CD4-positive, alpha-beta T cell (primary cell): ENCODE measurements at regions not wholly inside any gene's neighbourhood (a gene's known extent, or its start where the extent isn't known, plus 50 kb on each side); places are given as distances from the start of the nearest gene placed in this dataset.

Source experiments
- ATAC-seq: fragments of 200-7000 bp; cut with Tn5 transposase; one replicate; pipeline ENCODE4 v1.10.0; 2022; ENCODE audit warnings: mild to moderate bottlenecking; ENCODE audit not compliant: poor library complexity
- CTCF ChIA-PET: fragments of 350-600 bp; sonication (Branson Sonifier 250); formaldehyde crosslinking; loops from one replicate; lab custom pipeline; 2021; ENCODE audit warnings: antibody characterized with exemption, inconsistent platforms; lab: Charles Lee
- POLR2A ChIA-PET: fragments of 350-600 bp; sonication (Branson Sonifier 250); formaldehyde crosslinking; loops from one replicate; lab custom pipeline; 2021; ENCODE audit warnings: antibody characterized with exemption, inconsistent platforms; lab: Charles Lee
- DNase-seq, 14 experiments: peaks; one replicate each; pipeline ENCODE4 v3.0.0-alpha.2; 2013 to 2020; ENCODE audit warnings: mixed read lengths in 2 of 14
- H3K27ac ChIP-seq, 2 donors: one replicate each; pipeline versions ENCODE4 v1.5.1 to v1.7.0; 2013; ENCODE audit warnings: low read length in 2 of 2, low read depth in 1 of 2, mild to moderate bottlenecking in 1 of 2
- H3K27me3 ChIP-seq, 2 experiments: 1 replicate in 1 of 2; 2 replicates in 1 of 2; pipeline versions ENCODE4 v1.6.1 to v1.7.0; 2013; ENCODE audit warnings: low read length in 2 of 2, control low read depth in 1 of 2, mild to moderate bottlenecking in 1 of 2, moderate library complexity in 1 of 2; ENCODE audit not compliant: insufficient read depth in 2 of 2, control insufficient read depth in 1 of 2
- H3K36me3 ChIP-seq: one replicate; pipeline ENCODE4 v1.6.1; 2013; ENCODE audit warnings: low read length, control low read depth; ENCODE audit not compliant: insufficient read depth
- H3K4me1 ChIP-seq: one replicate; pipeline ENCODE4 v1.6.1; 2013; ENCODE audit warnings: low read length, control low read depth; ENCODE audit not compliant: insufficient read depth
- H3K4me3 ChIP-seq: one replicate; pipeline ENCODE4 v1.5.1; 2013; ENCODE audit warnings: mild to moderate bottlenecking, low read length, moderate library complexity
- H3K9me3 ChIP-seq, 2 experiments: 1 replicate in 1 of 2; 2 replicates in 1 of 2; pipeline versions ENCODE4 v1.6.1 to v1.7.0; 2013; ENCODE audit warnings: low read length in 2 of 2, mild to moderate bottlenecking in 2 of 2, control low read depth in 1 of 2, moderate library complexity in 1 of 2; ENCODE audit not compliant: control insufficient read depth in 1 of 2, insufficient read depth in 1 of 2
- H3K27ac Mint-ChIP-seq: one replicate; pipeline ENCODE4 v1.8.0; 2020; ENCODE audit warnings: mixed read lengths
- H3K27me3 Mint-ChIP-seq: one replicate; pipeline ENCODE4 v1.8.0; 2021; ENCODE audit warnings: mixed read lengths
- H3K36me3 Mint-ChIP-seq: one replicate; pipeline ENCODE4 v1.8.0; 2021; ENCODE audit warnings: low read depth, mixed read lengths
- H3K4me1 Mint-ChIP-seq: one replicate; pipeline ENCODE4 v1.8.0; 2021; ENCODE audit warnings: low read depth, mixed read lengths
- H3K4me3 Mint-ChIP-seq: one replicate; pipeline ENCODE4 v1.8.0; 2020; ENCODE audit warnings: mild to moderate bottlenecking, mixed read lengths
- H3K9me3 Mint-ChIP-seq: one replicate; pipeline ENCODE4 v1.8.0; 2020; ENCODE audit warnings: mixed read lengths
- CTCF ChIP-seq: fragments of 200-600 bp; IDR thresholded peaks from one replicate; pipeline ENCODE4 v1.8.0; 2022; ENCODE audit warnings: antibody characterized with exemption, mild to moderate bottlenecking
- intact Hi-C, 2 experiments: fragments of 100-400 bp; cut with DNase I in 1 of 2; cut with micrococcal nuclease in 1 of 2; formaldehyde crosslinking; loops; one replicate each; pipeline versions ENCODE4 v1.15.1 to v1.9.0; 2023 to 2025; cut with DNase I, micrococcal nuclease

GRCh38 chr4:60450054-60450453 lies 750.1 kb upstream of the ADGRL3 start:
- Mint-ChIP-seq H3K27ac (no peak overlapping the region), H3K36me3 (no peaks in the 10 kb centered on the region), H3K4me1 (no peaks in the 10 kb centered on the region), H3K4me3 (no peak overlapping the region), H3K9me3 (peaks cover 7% of the 10 kb centered on the region), H3K27me3 (no peaks in the 10 kb centered on the region)
- TF ChIP-seq CTCF = no peak
- Histone ChIP-seq H3K4me1 (no peaks in the 10 kb centered on the region), H3K27ac (no peak overlapping the region), H3K4me3 (no peak overlapping the region), H3K36me3 (no peaks in the 10 kb centered on the region), H3K9me3 (peaks cover 5% of the 10 kb centered on the region in 2 experiments), H3K27me3 (no peaks in the 10 kb centered on the region)
- ATAC-seq (no peak), DNase-seq (no peak)
- intact Hi-C loops = no loop called here
- ChIA-PET CTCF (no interaction called here), POLR2A (no interaction called here)

DNA sequence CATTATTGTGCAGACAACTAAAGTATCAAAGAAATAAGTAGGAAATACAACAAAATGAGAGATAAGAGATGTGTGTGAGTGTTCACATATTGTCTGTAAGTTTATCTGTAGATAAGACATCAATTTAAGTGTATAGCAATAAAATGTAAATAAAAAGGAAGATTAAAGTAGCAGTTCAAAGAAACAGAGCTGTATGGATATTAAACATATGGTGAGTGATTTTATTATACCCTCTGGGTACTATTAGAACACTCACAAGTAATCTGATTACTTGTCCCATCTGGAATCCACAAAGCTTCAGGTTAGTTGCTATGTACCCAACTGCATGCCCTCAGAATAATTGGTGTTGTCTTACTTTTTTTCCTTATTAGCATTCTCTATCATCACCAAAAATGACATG lies 747.9 kb upstream of the ADGRL3 start:
- Mint-ChIP-seq H3K4me1 (no peaks in the 10 kb centered on the region), H3K27me3 (no peaks in the 10 kb centered on the region), H3K36me3 (no peaks in the 10 kb centered on the region), H3K27ac (no peak overlapping the region), H3K9me3 (peaks cover 5% of the 10 kb centered on the region), H3K4me3 (no peak overlapping the region)
- H3K4me1 ChIP-seq = no peaks in the 10 kb centered on the region
- ChIA-PET CTCF (no interaction called here), POLR2A (no interaction called here)
- H3K36me3 ChIP-seq = no peaks in the 10 kb centered on the region
- no peaks in the 10 kb centered on the region for H3K27me3 ChIP-seq
- no peak for DNase-seq
- H3K4me3 ChIP-seq = no peak overlapping the region
- no peak for ATAC-seq
- intact Hi-C loops = no loop called here
- TF ChIP-seq CTCF = no peak
- peaks cover 5% of the 10 kb centered on the region in 2 experiments for H3K9me3 ChIP-seq
- no peak overlapping the region for H3K27ac ChIP-seq

DNA sequence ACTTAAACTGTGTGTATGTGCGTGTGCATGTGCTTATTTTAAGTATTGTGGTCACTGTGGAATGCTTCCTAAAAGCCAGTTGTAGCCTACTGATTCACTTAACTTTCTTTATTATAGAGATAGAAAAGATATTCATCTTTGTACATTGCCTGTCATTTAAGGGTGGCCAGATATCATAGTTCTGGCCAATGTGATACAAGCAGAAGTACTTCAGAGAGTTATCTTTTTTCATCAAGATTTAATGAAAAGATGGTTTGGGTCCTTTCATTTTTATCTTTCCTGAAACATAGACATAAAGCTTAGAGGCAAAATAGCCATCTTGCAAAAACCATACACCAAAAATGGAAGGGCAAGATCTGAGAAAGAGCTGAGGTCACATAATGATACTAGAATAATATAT lies 744.7 kb upstream of the ADGRL3 start:
- no peak overlapping the region for H3K4me3 Mint-ChIP-seq
- ChIA-PET POLR2A (no interaction called here), CTCF (no interaction called here)
- no peak overlapping the region for H3K27ac Mint-ChIP-seq
- H3K4me1 ChIP-seq = no peaks in the 10 kb centered on the region
- no peak for DNase-seq
- no peaks in the 10 kb centered on the region for H3K36me3 Mint-ChIP-seq
- no peak for ATAC-seq
- H3K27me3 ChIP-seq = no peaks in the 10 kb centered on the region
- intact Hi-C loops = no loop called here
- H3K27ac ChIP-seq = no peak overlapping the region
- TF ChIP-seq CTCF = no peak
- H3K4me3 ChIP-seq = no peak overlapping the region
- H3K9me3 ChIP-seq = peaks cover 5 to 9% of the 10 kb centered on the region in 2 experiments
- no peaks in the 10 kb centered on the region for H3K36me3 ChIP-seq
- no peaks in the 10 kb centered on the region for H3K27me3 Mint-ChIP-seq
- no peaks in the 10 kb centered on the region for H3K4me1 Mint-ChIP-seq
- peaks cover 5% of the 10 kb centered on the region for H3K9me3 Mint-ChIP-seq
